ENCODE measurements at regions not wholly inside any gene's neighbourhood (a gene's known extent, or its start where the extent isn't known, plus 50 kb on each side); places are given as distances from the start of the nearest gene placed in this dataset.

- H3K4me3 Mint-ChIP-seq, result no peak overlapping the region
- H3K36me3 ChIP-seq (replicated peaks in 1 of 2; ENCODE audit: control insufficient read depth in 1 of 2, insufficient read depth in 2 of 2, low read length in 2 of 2), result no peaks in the 10 kb centered on the region
- peaks cover 8 to 25% (median 14%) of the 10 kb centered on the region in 7 donors for H3K9me3 Mint-ChIP-seq
- H3K27me3 Mint-ChIP-seq (ENCODE audit: low read depth in 3 of 3), result peaks cover 0 to 3% (median 0%) of the 10 kb centered on the region in 3 donors
- H3K4me1 Mint-ChIP-seq, result no peaks in the 10 kb centered on the region
- H3K36me3 Mint-ChIP-seq, result no peaks in the 10 kb centered on the region
- no peak overlapping the region for H3K27ac ChIP-seq (ENCODE audit: low read depth in 1 of 2, low read length in 2 of 2)
- WGBS (ENCODE audit: insufficient coverage), result no CpG with 5 or more reads among the region's 1 CpG
- H3K4me1 ChIP-seq (ENCODE audit: control insufficient read depth in 1 of 2, insufficient read depth in 2 of 2, low read length in 2 of 2), result no peaks in the 10 kb centered on the region
- H3K4me3 ChIP-seq (replicated peaks in 1 of 3; ENCODE audit: low read depth in 2 of 3, low read length in 3 of 3), result no peak overlapping the region
- no peaks in the 10 kb centered on the region for H4K20me1 ChIP-seq (ENCODE audit: insufficient read depth, low read length)
- H3K4me2 ChIP-seq (replicated peaks; ENCODE audit: extremely low read depth, low read length, poor library complexity, severe bottlenecking), result no peak overlapping the region
- H3K79me2 ChIP-seq (ENCODE audit: insufficient read depth, low read length), result no peaks in the 10 kb centered on the region
- DNase-seq, result no peak
- peaks cover 0 to 9% of the 10 kb centered on the region in 2 donors for H3K9me3 ChIP-seq (replicated peaks in 1 of 2; ENCODE audit: control insufficient read depth in 1 of 2, insufficient read depth in 1 of 2, low read length in 2 of 2)
- no peak for TF ChIP-seq CTCF (IDR thresholded peaks at IDR 0.05)
- H2AFZ ChIP-seq (ENCODE audit: insufficient read depth, low read depth, low read length, poor library complexity, severe bottlenecking), result no peak overlapping the region
- H3K27me3 ChIP-seq (ENCODE audit: control insufficient read depth in 2 of 2, insufficient read depth in 2 of 2, low read length in 2 of 2), result no peaks in the 10 kb centered on the region
- H3K9ac ChIP-seq (ENCODE audit: insufficient read depth, low read length, poor library complexity, severe bottlenecking), result no peak overlapping the region
- intact Hi-C loops (cut with micrococcal nuclease), result no loop called here
- no peak overlapping the region for H3K27ac Mint-ChIP-seq
These were observed 648.8 kb upstream of the SPRY2 start for GRCh38 chr13:80989747-80990146.

GRCh38 chr13:80989241-80989640 is 648.3 kb upstream of the SPRY2 start:
- 95% methylated on average over 4 of the region's 6 CpGs for WGBS (ENCODE audit: insufficient coverage)
- no peak overlapping the region for H3K4me3 ChIP-seq (replicated peaks in 1 of 3; ENCODE audit: low read depth in 2 of 3, low read length in 3 of 3)
- H3K27ac Mint-ChIP-seq, result no peak overlapping the region
- no peaks in the 10 kb centered on the region for H4K20me1 ChIP-seq (ENCODE audit: insufficient read depth, low read length)
- peaks cover 0 to 3% (median 0%) of the 10 kb centered on the region in 3 donors for H3K27me3 Mint-ChIP-seq (ENCODE audit: low read depth in 3 of 3)
- no peak for TF ChIP-seq CTCF (IDR thresholded peaks at IDR 0.05)
- H2AFZ ChIP-seq (ENCODE audit: insufficient read depth, low read depth, low read length, poor library complexity, severe bottlenecking), result no peak overlapping the region
- H3K27ac ChIP-seq (ENCODE audit: low read depth in 1 of 2, low read length in 2 of 2), result no peak overlapping the region
- no peaks in the 10 kb centered on the region for H3K4me1 Mint-ChIP-seq
- H3K4me3 Mint-ChIP-seq, result no peak overlapping the region
- peaks cover 8 to 25% (median 14%) of the 10 kb centered on the region in 7 donors for H3K9me3 Mint-ChIP-seq
- H3K9me3 ChIP-seq (replicated peaks in 1 of 2; ENCODE audit: control insufficient read depth in 1 of 2, insufficient read depth in 1 of 2, low read length in 2 of 2), result peaks cover 0 to 9% of the 10 kb centered on the region in 2 donors
- H3K36me3 ChIP-seq (replicated peaks in 1 of 2; ENCODE audit: control insufficient read depth in 1 of 2, insufficient read depth in 2 of 2, low read length in 2 of 2), result no peaks in the 10 kb centered on the region
- H3K27me3 ChIP-seq (ENCODE audit: control insufficient read depth in 2 of 2, insufficient read depth in 2 of 2, low read length in 2 of 2), result no peaks in the 10 kb centered on the region
- H3K9ac ChIP-seq (ENCODE audit: insufficient read depth, low read length, poor library complexity, severe bottlenecking), result no peak overlapping the region
- no peaks in the 10 kb centered on the region for H3K4me1 ChIP-seq (ENCODE audit: control insufficient read depth in 1 of 2, insufficient read depth in 2 of 2, low read length in 2 of 2)
- DNase-seq, result no peak
- intact Hi-C loops (cut with micrococcal nuclease), result no loop called here
- H3K79me2 ChIP-seq (ENCODE audit: insufficient read depth, low read length), result no peaks in the 10 kb centered on the region
- H3K36me3 Mint-ChIP-seq, result no peaks in the 10 kb centered on the region
- no peak overlapping the region for H3K4me2 ChIP-seq (replicated peaks; ENCODE audit: extremely low read depth, low read length, poor library complexity, severe bottlenecking)

Measured in CD14-positive monocyte (primary cell).